Mesenchymal stem cell (in vitro differentiated cells and primary cell): ENCODE measurements at regions not wholly inside any gene's neighbourhood (a gene's known extent, or its start where the extent isn't known, plus 50 kb on each side); places are given as distances from the start of the nearest gene placed in this dataset.
A peak's percentile ranks its signal among the peaks of the same experiment; 100 is the strongest.
"Not testable (repeated sequence)": the region's sequence is repeated elsewhere in the genome, so short reads cannot be mapped to it uniquely, and the experiment has no call there.

Experiments
- DNase-seq: peaks from one replicate; pipeline ENCODE4 v3.0.0-alpha.2; 2013
- H2AFZ ChIP-seq: one replicate; pipeline ENCODE4 v1.6.1; 2013; ENCODE audit warnings: low read depth, mild to moderate bottlenecking, control low read depth, inconsistent platforms, low read length, moderate library complexity
- H2AK5ac ChIP-seq: 2 replicates; pipeline ENCODE4 v1.6.1; 2013; ENCODE audit warnings: low read length, moderate library complexity, mild to moderate bottlenecking, inconsistent platforms; ENCODE audit not compliant: severe bottlenecking
- H2BK120ac ChIP-seq: one replicate; pipeline ENCODE4 v1.6.1; 2013; ENCODE audit warnings: low read depth, mild to moderate bottlenecking, inconsistent platforms, low read length, moderate library complexity
- H2BK12ac ChIP-seq, 2 experiments: one replicate each; pipeline ENCODE4 v1.6.1; 2013; ENCODE audit warnings: inconsistent platforms in 2 of 2, low read length in 2 of 2, mild to moderate bottlenecking in 2 of 2, moderate library complexity in 2 of 2, control low read depth in 1 of 2
- H2BK15ac ChIP-seq: one replicate; pipeline ENCODE4 v1.6.1; 2013; ENCODE audit warnings: mild to moderate bottlenecking, low read depth, inconsistent platforms; ENCODE audit not compliant: poor library complexity, severe bottlenecking
- H2BK5ac ChIP-seq: 2 replicates; pipeline ENCODE4 v1.6.1; 2013; ENCODE audit warnings: low read depth, mild to moderate bottlenecking, low read length, control low read depth, inconsistent platforms; ENCODE audit not compliant: poor library complexity, severe bottlenecking
- H3K14ac ChIP-seq, 2 experiments: one replicate each; pipeline ENCODE4 v1.6.1; 2013; ENCODE audit warnings: inconsistent platforms in 2 of 2, low read length in 2 of 2, control low read depth in 1 of 2, mild to moderate bottlenecking in 1 of 2, moderate library complexity in 1 of 2
- H3K18ac ChIP-seq, 2 experiments: one replicate each; pipeline ENCODE4 v1.6.1; 2013; ENCODE audit warnings: inconsistent platforms in 2 of 2, low read length in 2 of 2, control low read depth in 1 of 2, low read depth in 1 of 2, mild to moderate bottlenecking in 1 of 2
- H3K23ac ChIP-seq, 2 experiments: one replicate each; pipeline ENCODE4 v1.6.1; 2013; ENCODE audit warnings: inconsistent platforms in 2 of 2, low read length in 2 of 2, mild to moderate bottlenecking in 2 of 2, moderate library complexity in 2 of 2, control low read depth in 1 of 2
- H3K27ac ChIP-seq: 2 replicates; pipeline ENCODE4 v1.5.1; 2013; ENCODE audit warnings: mild to moderate bottlenecking, moderate library complexity, low read length, control low read depth, inconsistent platforms; ENCODE audit not compliant: poor library complexity, severe bottlenecking
- H3K27me3 ChIP-seq, 2 experiments: 2 replicates each; pipeline versions ENCODE4 v1.6.1 to v1.7.0; 2013; ENCODE audit warnings: low read length in 2 of 2, mild to moderate bottlenecking in 2 of 2, moderate library complexity in 2 of 2, control low read depth in 1 of 2, inconsistent platforms in 1 of 2; ENCODE audit not compliant: control insufficient read depth in 1 of 2, insufficient read depth in 1 of 2
- H3K36me3 ChIP-seq, 2 experiments: 2 replicates each; pipeline versions ENCODE4 v1.6.1 to v1.7.0; 2013; ENCODE audit warnings: low read length in 2 of 2, control low read depth in 1 of 2, inconsistent platforms in 1 of 2, low read depth in 1 of 2, mild to moderate bottlenecking in 1 of 2; ENCODE audit not compliant: insufficient read depth in 2 of 2, control insufficient read depth in 1 of 2
- H3K4ac ChIP-seq, 2 experiments: one replicate each; pipeline ENCODE4 v1.6.1; 2013; ENCODE audit warnings: inconsistent platforms in 2 of 2, low read length in 2 of 2, mild to moderate bottlenecking in 2 of 2, moderate library complexity in 2 of 2, control low read depth in 1 of 2, low read depth in 1 of 2
- H3K4me1 ChIP-seq: 2 replicates; pipeline ENCODE4 v1.6.1; 2013; ENCODE audit warnings: low read depth, low read length, control low read depth; ENCODE audit not compliant: control insufficient read depth, insufficient read depth
- H3K4me2 ChIP-seq: 2 replicates; pipeline ENCODE4 v1.6.1; 2013; ENCODE audit warnings: low read length, mild to moderate bottlenecking, inconsistent platforms; ENCODE audit not compliant: poor library complexity, severe bottlenecking
- H3K4me3 ChIP-seq, 2 experiments: 2 replicates each; pipeline versions ENCODE4 v1.5.1 to v1.7.0; 2013; ENCODE audit warnings: low read length in 2 of 2, mild to moderate bottlenecking in 2 of 2, control low read depth in 1 of 2, low read depth in 1 of 2; ENCODE audit not compliant: insufficient read depth in 1 of 2
- H3K79me1 ChIP-seq: replicated peaks from 2 replicates; pipeline ENCODE4 v1.6.1; 2013; ENCODE audit warnings: mild to moderate bottlenecking, control low read depth, low read length, inconsistent platforms; ENCODE audit not compliant: poor library complexity, severe bottlenecking
- H3K9ac ChIP-seq: 2 replicates; pipeline ENCODE4 v1.7.0; 2013; ENCODE audit warnings: mild to moderate bottlenecking, low read length, moderate library complexity
- H3K9me3 ChIP-seq: 2 replicates; pipeline ENCODE4 v1.7.0; 2013; ENCODE audit warnings: mild to moderate bottlenecking, low read length; ENCODE audit not compliant: control insufficient read depth
- H4K8ac ChIP-seq: one replicate; pipeline ENCODE4 v1.6.1; 2013; ENCODE audit warnings: inconsistent platforms, mild to moderate bottlenecking, low read length, moderate library complexity
- H4K91ac ChIP-seq: one replicate; pipeline ENCODE4 v1.6.1; 2013; ENCODE audit warnings: mild to moderate bottlenecking, low read length, inconsistent platforms
- WGBS: methylation state at CpG from one replicate; pipeline ENCODE4 v1.1.7; 2013; ENCODE audit warnings: mixed read lengths; 5-methylcytosine and 5-hydroxymethylcytosine counted together

- not testable (repeated sequence) for H3K27me3 ChIP-seq, H3K4me1 ChIP-seq, H3K23ac ChIP-seq, H3K4ac ChIP-seq, H4K91ac ChIP-seq, H3K18ac ChIP-seq, H2BK15ac ChIP-seq, H3K27ac ChIP-seq, H2AK5ac ChIP-seq, H4K8ac ChIP-seq, H2BK120ac ChIP-seq, H3K4me2 ChIP-seq, H3K79me1 ChIP-seq, H2BK5ac ChIP-seq, H3K9me3 ChIP-seq, H3K14ac ChIP-seq, H3K4me3 ChIP-seq, DNase-seq, H3K9ac ChIP-seq, H2AFZ ChIP-seq, H2BK12ac ChIP-seq, H3K36me3 ChIP-seq
- 91% methylated on average over 18 of the region's 20 CpGs for WGBS
These were observed 497.4 kb upstream of the PTBP2 start for GRCh38 chr1:96224229-96224628.

DNA sequence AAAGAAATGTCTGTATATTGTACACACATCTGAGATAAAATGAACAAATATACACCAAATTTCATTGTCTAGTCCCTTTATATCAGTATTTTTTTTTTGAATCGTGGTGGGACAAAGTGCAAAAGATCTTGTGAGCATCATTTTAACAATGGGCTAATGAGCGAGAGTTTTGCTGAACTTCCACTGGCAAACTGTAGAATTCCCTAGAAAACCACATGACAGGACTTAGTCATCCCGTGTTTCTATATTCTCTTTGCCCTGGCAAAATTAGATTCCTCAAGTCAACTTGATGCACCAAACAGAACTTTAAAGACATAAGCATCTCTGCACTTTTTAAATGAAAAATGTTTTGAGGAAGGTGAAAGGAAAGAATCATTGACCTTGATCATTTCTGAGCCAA, 488.2 kb upstream of the PTBP2 start:
- no peak overlapping the region for H3K18ac ChIP-seq
- H3K9ac ChIP-seq: peak overlapping the region; percentile 63
- no peak overlapping the region for H3K4me2 ChIP-seq
- H2BK5ac ChIP-seq: no peak overlapping the region
- H3K4me3 ChIP-seq: no peak overlapping the region
- H2BK15ac ChIP-seq: no peak overlapping the region
- H3K79me1 ChIP-seq: no peaks in the 10 kb centered on the region
- WGBS: 98% methylated on average over 3 of the region's 3 CpGs
- H2AFZ ChIP-seq: no peak overlapping the region
- no peak overlapping the region for H3K27ac ChIP-seq
- H2BK12ac ChIP-seq: no peak overlapping the region
- H3K14ac ChIP-seq: no peak overlapping the region
- no peaks in the 10 kb centered on the region for H3K9me3 ChIP-seq
- no peak overlapping the region for H4K91ac ChIP-seq
- no peak overlapping the region for H4K8ac ChIP-seq
- H3K23ac ChIP-seq: no peak overlapping the region
- H3K27me3 ChIP-seq: no peaks in the 10 kb centered on the region
- H3K36me3 ChIP-seq: no peaks in the 10 kb centered on the region
- no peak for DNase-seq
- no peak overlapping the region for H2AK5ac ChIP-seq
- no peaks in the 10 kb centered on the region for H3K4me1 ChIP-seq
- H2BK120ac ChIP-seq: no peak overlapping the region
- H3K4ac ChIP-seq: no peak overlapping the region

DNA sequence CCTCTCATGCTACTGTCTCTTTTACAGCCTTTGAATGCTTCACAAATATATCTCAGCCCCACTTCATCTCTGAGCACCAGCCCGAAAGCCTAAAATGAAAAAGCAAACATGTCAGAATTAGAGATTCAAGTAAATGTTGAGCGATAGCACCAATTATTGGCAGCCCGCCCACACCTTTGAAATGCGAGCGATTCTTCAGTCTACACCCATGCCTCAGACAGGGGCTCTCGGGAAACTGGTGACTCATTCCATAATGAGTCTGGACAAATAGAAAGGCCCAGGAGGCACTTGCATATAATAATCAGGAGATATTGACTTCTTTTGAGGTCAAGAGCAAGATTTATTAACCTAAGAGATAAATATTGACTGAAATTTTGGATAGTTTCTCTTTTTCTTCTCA, 487.3 kb upstream of the PTBP2 start:
- Histone ChIP-seq H2AK5ac (no peak overlapping the region), H2BK5ac (no peak overlapping the region)

DNA sequence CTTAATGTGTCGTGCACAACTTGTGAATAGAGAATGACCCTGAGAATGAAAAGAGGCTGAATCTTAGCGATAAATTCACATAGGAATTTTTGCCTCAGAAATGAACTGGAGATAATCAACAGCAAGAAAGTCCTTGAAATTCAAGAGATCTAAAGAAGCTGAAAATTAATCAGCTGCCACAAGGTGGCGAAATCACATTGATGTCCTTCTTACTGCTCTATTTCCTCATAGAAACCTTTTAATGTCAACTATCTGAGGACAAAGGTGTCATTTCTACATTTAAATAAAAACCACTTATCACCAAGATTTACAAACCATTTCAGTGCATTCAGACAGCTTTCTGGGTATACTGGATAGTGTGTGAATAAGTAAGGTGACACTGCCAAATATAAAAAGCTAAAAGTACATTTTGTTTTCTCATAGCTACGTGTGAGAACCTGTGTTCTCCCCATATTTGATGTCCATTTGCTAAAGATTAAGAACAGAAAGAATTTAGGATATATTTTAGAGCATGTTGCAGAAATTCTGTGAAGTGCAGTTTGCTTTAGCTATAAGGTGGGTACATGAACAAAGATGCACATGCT, 485.3 kb upstream of the PTBP2 start:
- no peak overlapping the region for H2AFZ ChIP-seq
- H2BK120ac ChIP-seq: no peak overlapping the region
- H3K4me3 ChIP-seq: no peak overlapping the region
- no peaks in the 10 kb centered on the region for H3K4me1 ChIP-seq
- 37% methylated on average over 3 of the region's 4 CpGs for WGBS
- no peak overlapping the region for H3K14ac ChIP-seq
- no peaks in the 10 kb centered on the region for H3K27me3 ChIP-seq
- H3K36me3 ChIP-seq: no peaks in the 10 kb centered on the region
- no peak overlapping the region for H2BK15ac ChIP-seq
- peak overlapping the region; percentile 63 for H3K9ac ChIP-seq
- H3K4ac ChIP-seq: peak overlapping the region in 1 of 2 experiments; percentile 49
- H3K79me1 ChIP-seq: no peaks in the 10 kb centered on the region
- no peaks in the 10 kb centered on the region for H3K9me3 ChIP-seq
- no peak overlapping the region for H4K91ac ChIP-seq
- no peak overlapping the region for H3K18ac ChIP-seq
- H3K23ac ChIP-seq: no peak overlapping the region
- H2BK12ac ChIP-seq: no peak overlapping the region
- DNase-seq: peak; percentile 73
- no peak overlapping the region for H4K8ac ChIP-seq
- H2BK5ac ChIP-seq: no peak overlapping the region
- H3K4me2 ChIP-seq: no peak overlapping the region
- no peak overlapping the region for H3K27ac ChIP-seq
- no peak overlapping the region for H2AK5ac ChIP-seq

More for the DNA sequence above, 487.3 kb upstream of the PTBP2 start:
- H3K23ac ChIP-seq: no peak overlapping the region
- no peaks in the 10 kb centered on the region for H3K9me3 ChIP-seq
- WGBS: 63% methylated on average over 6 of the region's 6 CpGs
- no peak overlapping the region for H2AFZ ChIP-seq
- DNase-seq: peak; percentile 46
- no peak overlapping the region for H3K4ac ChIP-seq
- H4K91ac ChIP-seq: no peak overlapping the region
- no peaks in the 10 kb centered on the region for H3K79me1 ChIP-seq
- no peak overlapping the region for H3K18ac ChIP-seq
- H3K36me3 ChIP-seq: no peaks in the 10 kb centered on the region
- H4K8ac ChIP-seq: no peak overlapping the region
- no peak overlapping the region for H2BK12ac ChIP-seq
- H3K4me1 ChIP-seq: no peaks in the 10 kb centered on the region
- H3K4me2 ChIP-seq: no peak overlapping the region
- no peaks in the 10 kb centered on the region for H3K27me3 ChIP-seq
- peak overlapping the region in 1 of 2 experiments; percentile 50 for H3K4me3 ChIP-seq
- H2BK120ac ChIP-seq: no peak overlapping the region
- no peak overlapping the region for H3K27ac ChIP-seq
- H3K9ac ChIP-seq: peak overlapping the region; percentile 63
- H2BK15ac ChIP-seq: no peak overlapping the region
- H3K14ac ChIP-seq: no peak overlapping the region
